Cardiac muscle cell (in vitro differentiated cells and primary cell): ENCODE measurements at regions not wholly inside any gene's neighbourhood (a gene's known extent, or its start where the extent isn't known, plus 50 kb on each side); places are given as distances from the start of the nearest gene placed in this dataset.
"Not testable (repeated sequence)": the region's sequence is repeated elsewhere in the genome, so short reads cannot be mapped to it uniquely, and the experiment has no call there.

Experiments used
- DNase-seq, 2 donors: peaks; one replicate each; pipeline versions ENCODE4 v3.0.0 to v3.0.0-alpha.2; 2010 to 2017; ENCODE audit warnings: low read depth in 1 of 2, low spot score in 1 of 2
- H3K27ac ChIP-seq: fragments of 200-600 bp; sonication (generic); 2 replicates; pipeline ENCODE4 v1.5.1; 2016
- H3K27me3 ChIP-seq: fragments of 200-600 bp; sonication (generic); 2 replicates; pipeline ENCODE4 v1.6.0; 2016; ENCODE audit warnings: control low read depth
- H3K36me3 ChIP-seq: fragments of 200-600 bp; sonication (generic); 2 replicates; pipeline ENCODE4 v1.5.1; 2016; ENCODE audit warnings: control low read depth
- H3K4me1 ChIP-seq: fragments of 200-600 bp; sonication (generic); 2 replicates; pipeline ENCODE4 v1.8.1; 2017; ENCODE audit warnings: low read depth, mild to moderate bottlenecking, mixed run types
- H3K4me3 ChIP-seq: fragments of 200-600 bp; sonication (generic); 2 replicates; pipeline ENCODE4 v1.5.1; 2016; ENCODE audit warnings: mild to moderate bottlenecking
- H3K9me3 ChIP-seq: fragments of 200-600 bp; sonication (generic); 2 replicates; pipeline ENCODE4 v1.5.1; 2017; ENCODE audit warnings: low read depth, mild to moderate bottlenecking, control low read depth
- TF ChIP-seq, protein P1 (sequence below): IDR thresholded peaks from 2 replicates; pipeline ENCODE4 v1.5.1; 2012; ENCODE audit warnings: low read depth, mild to moderate bottlenecking, low read length

DNA sequence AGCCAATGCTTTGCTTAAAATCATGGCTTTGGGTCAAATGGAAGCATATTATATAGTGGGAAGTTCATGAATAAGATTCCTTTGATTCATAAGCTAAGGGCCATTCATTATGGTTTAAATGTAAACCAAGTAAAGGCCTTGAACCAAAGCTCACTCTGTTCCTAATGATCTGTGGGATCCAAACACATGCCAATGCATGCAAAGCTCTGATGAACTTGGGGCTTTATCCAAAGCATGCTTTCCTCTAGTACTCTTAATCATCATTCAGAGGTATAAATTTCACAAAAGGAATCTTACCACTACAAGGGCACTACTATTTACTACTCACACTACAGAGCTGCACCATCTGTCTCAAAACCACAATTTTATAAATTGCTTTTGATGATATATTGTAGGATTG lies 102.8 kb upstream of the RBMS1 start:
- H3K27me3 ChIP-seq: no peaks in the 10 kb centered on the region

DNA sequence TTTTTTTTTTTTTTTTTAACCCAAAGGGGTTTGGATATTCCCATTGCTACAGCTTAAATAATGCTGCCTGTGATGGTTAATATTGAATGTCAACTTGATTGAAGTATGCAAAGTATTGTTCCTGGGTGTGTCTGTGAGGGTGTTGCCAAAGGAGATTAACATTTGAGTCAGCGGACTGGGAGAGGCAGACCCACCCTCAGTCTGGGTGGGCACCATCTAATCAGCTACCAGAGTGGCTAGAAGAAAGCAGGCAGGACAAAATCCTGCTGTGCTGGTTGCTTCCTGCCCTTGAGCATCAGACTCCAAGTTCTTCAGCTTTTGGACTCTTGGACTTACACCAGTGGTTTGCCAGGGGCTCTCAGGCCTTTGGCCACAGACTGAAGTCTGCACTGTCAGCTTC lies 106.8 kb upstream of the RBMS1 start:
- not testable (repeated sequence) for H3K4me1 ChIP-seq, H3K36me3 ChIP-seq, H3K9me3 ChIP-seq, H3K27me3 ChIP-seq, H3K4me3 ChIP-seq, H3K27ac ChIP-seq, DNase-seq

More for the DNA sequence above, 102.8 kb upstream of the RBMS1 start:
- no peaks in the 10 kb centered on the region for H3K4me1 ChIP-seq
- H3K9me3 ChIP-seq: no peaks in the 10 kb centered on the region
- no peak for DNase-seq
- H3K36me3 ChIP-seq: no peaks in the 10 kb centered on the region
- TF ChIP-seq, protein P1, sequence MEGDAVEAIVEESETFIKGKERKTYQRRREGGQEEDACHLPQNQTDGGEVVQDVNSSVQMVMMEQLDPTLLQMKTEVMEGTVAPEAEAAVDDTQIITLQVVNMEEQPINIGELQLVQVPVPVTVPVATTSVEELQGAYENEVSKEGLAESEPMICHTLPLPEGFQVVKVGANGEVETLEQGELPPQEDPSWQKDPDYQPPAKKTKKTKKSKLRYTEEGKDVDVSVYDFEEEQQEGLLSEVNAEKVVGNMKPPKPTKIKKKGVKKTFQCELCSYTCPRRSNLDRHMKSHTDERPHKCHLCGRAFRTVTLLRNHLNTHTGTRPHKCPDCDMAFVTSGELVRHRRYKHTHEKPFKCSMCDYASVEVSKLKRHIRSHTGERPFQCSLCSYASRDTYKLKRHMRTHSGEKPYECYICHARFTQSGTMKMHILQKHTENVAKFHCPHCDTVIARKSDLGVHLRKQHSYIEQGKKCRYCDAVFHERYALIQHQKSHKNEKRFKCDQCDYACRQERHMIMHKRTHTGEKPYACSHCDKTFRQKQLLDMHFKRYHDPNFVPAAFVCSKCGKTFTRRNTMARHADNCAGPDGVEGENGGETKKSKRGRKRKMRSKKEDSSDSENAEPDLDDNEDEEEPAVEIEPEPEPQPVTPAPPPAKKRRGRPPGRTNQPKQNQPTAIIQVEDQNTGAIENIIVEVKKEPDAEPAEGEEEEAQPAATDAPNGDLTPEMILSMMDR: no peak
- H3K4me3 ChIP-seq: no peak overlapping the region
- H3K27ac ChIP-seq: no peak overlapping the region

DNA sequence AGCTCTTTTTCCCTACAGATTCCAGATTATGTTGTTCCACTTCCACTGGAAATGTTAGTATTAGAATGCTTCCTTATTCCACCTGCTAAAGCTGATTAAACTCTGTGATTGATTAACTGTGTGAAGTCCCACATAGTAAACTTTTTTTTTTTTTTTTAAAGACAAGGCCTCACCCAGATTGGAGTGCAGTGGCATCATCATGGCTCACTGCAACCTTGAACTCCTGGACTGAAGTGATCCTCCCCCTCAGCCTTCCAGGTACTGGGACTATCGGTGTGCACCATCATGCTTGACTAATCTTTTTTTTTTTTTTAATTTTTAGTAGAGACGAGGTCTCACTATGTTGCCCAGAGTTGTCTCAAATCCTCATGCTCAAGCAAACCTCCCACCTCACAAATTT lies 108.5 kb upstream of the RBMS1 start:
- Histone ChIP-seq H3K27me3 (no peaks in the 10 kb centered on the region), H3K4me1 (no peaks in the 10 kb centered on the region), H3K36me3 (no peaks in the 10 kb centered on the region), H3K9me3 (no peaks in the 10 kb centered on the region), H3K27ac (no peak overlapping the region), H3K4me3 (no peak overlapping the region)
- DNase-seq: no peak
- TF ChIP-seq, protein P1: no peak

DNA sequence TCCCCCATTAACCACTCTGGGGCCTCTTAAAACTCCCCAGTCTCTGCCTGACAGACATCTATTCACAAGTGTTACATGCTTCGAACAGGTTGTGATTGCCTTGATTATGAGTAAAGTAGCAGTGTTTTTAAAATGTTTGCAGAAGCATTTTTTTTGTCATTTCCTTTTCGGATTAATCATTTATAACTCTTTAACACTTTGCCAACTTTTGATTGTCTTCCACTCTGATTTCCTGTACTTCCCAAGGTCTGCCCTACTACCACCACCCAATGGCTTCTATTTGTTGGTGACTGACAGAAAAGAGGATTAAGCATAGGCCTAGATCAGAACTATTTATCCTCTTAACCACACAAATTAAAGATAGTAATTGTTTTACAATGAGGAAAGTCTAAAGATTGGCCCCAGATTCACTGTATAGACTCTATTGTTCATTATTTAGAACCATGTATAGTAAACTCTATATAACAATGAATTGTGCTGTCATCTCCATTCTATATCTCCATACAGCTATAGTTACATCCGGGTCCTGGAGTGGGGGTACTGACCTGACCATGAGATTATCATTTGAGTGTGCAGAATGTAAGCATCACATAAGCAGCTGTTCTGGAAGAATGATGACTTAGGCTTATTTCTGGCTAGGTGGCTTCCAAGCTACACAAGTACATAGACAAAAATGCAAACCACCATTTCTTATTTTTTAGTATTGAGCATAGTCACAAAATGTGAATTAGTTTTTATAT lies 110.3 kb upstream of the RBMS1 start:
- Histone ChIP-seq H3K4me3 (no peak overlapping the region), H3K27me3 (no peaks in the 10 kb centered on the region), H3K36me3 (no peaks in the 10 kb centered on the region), H3K9me3 (no peaks in the 10 kb centered on the region), H3K27ac (no peak overlapping the region), H3K4me1 (no peaks in the 10 kb centered on the region)
- TF ChIP-seq, protein P1: no peak
- DNase-seq: no peak

DNA sequence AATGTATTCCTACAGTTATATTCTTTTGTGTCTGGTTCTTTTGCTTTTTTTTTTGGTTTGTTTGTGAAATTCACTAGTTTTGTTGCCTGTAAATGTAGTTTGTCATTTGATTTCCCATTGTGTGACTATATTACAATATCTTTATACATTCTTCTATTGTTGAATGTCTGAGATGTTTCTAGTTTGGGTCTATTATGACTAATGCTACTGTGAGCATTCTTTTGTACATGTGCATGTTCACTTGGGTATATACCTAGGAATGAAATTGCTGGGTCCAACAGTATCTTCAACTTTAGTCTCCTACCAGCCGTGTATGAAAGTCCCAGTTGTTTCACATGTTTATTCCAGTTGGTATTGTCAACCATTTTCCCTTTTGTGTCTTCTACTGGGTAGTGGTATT lies 112.7 kb upstream of the RBMS1 start:
- H3K27me3 ChIP-seq: no peaks in the 10 kb centered on the region
- no peak overlapping the region for H3K27ac ChIP-seq
- H3K4me3 ChIP-seq: no peak overlapping the region
- H3K36me3 ChIP-seq: no peaks in the 10 kb centered on the region
- TF ChIP-seq, protein P1: no peak
- no peaks in the 10 kb centered on the region for H3K4me1 ChIP-seq
- H3K9me3 ChIP-seq: no peaks in the 10 kb centered on the region
- no peak for DNase-seq

DNA sequence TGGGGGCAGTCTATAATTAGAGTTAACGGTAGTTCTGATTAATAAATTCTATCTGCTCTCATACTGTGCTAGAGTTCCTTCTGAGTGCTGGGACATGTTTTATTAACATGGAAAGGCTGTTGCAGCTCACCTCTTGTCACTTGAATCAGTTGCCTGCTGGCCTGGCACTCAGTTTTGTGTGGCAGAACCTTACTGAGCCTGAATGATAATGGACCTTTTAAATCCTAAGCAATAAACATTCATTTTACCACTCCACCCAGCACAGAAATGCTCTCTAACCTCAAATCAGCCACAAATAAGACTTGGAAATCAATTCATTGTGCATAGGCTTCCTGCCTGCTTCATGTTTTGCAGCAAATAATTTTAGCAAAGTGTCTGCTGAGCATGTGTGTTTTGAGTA lies 115.0 kb upstream of the RBMS1 start:
- Histone ChIP-seq H3K27me3 (no peaks in the 10 kb centered on the region), H3K4me1 (no peaks in the 10 kb centered on the region), H3K36me3 (no peaks in the 10 kb centered on the region), H3K9me3 (no peaks in the 10 kb centered on the region), H3K4me3 (no peak overlapping the region), H3K27ac (no peak overlapping the region)
- TF ChIP-seq, protein P1: no peak
- no peak for DNase-seq
